ENCODE measurements at regions not wholly inside any gene's neighbourhood (a gene's known extent, or its start where the extent isn't known, plus 50 kb on each side); places are given as distances from the start of the nearest gene placed in this dataset.

DNA sequence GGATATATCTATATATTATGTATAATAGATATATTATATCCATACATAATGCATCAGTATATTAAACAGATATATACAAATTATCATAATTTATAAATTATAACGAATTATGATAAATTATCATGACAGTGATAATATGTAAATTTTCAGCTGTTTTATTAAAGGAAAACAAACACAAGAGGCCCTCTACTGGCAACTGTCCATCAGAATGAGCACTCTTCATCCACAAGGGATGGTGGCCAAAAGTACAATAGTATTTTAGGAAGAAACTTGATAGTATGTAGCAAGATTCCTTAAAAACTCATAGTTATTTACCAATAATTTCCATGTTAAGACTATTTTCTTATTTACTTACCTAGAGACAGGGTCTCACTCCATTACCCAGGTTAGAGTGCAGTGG is 113.3 kb upstream of the LPAR1 start:
- H3K27me3 ChIP-seq (ENCODE audit: control insufficient read depth in 5 of 5, insufficient read depth in 4 of 5, low read length in 5 of 5), result no peaks in the 10 kb centered on the region
- H3K27ac ChIP-seq (ENCODE audit: low read depth, low read length), result no peak overlapping the region
- no peak overlapping the region for H3K4me3 ChIP-seq (ENCODE audit: low read depth in 1 of 5, low read length in 5 of 5)
- H3K4me1 ChIP-seq (ENCODE audit: control insufficient read depth in 5 of 5, insufficient read depth in 5 of 5, low read length in 5 of 5), result peaks cover 0 to 14% (median 6%) of the 10 kb centered on the region in 5 donors
- no peak overlapping the region for H3K9ac ChIP-seq (ENCODE audit: low read length in 5 of 5)
- no peaks in the 10 kb centered on the region for H3K36me3 ChIP-seq (ENCODE audit: control insufficient read depth in 5 of 5, insufficient read depth in 5 of 5, low read length in 5 of 5)
- H3K9me3 ChIP-seq (ENCODE audit: control insufficient read depth in 5 of 5, low read length in 5 of 5), result no peaks in the 10 kb centered on the region

GRCh38 chr9:111150181-111150580 is 111.9 kb upstream of the LPAR1 start:
- Histone ChIP-seq H3K4me3 (ENCODE audit: low read depth in 1 of 5, low read length in 5 of 5) (no peak overlapping the region), H3K9ac (ENCODE audit: low read length in 5 of 5) (no peak overlapping the region), H3K9me3 (ENCODE audit: control insufficient read depth in 5 of 5, low read length in 5 of 5) (no peaks in the 10 kb centered on the region), H3K4me1 (ENCODE audit: control insufficient read depth in 5 of 5, insufficient read depth in 5 of 5, low read length in 5 of 5) (peaks cover 0 to 14% (median 6%) of the 10 kb centered on the region in 5 donors), H3K27me3 (ENCODE audit: control insufficient read depth in 5 of 5, insufficient read depth in 4 of 5, low read length in 5 of 5) (no peaks in the 10 kb centered on the region), H3K27ac (ENCODE audit: low read depth, low read length) (no peak overlapping the region), H3K36me3 (ENCODE audit: control insufficient read depth in 5 of 5, insufficient read depth in 5 of 5, low read length in 5 of 5) (no peaks in the 10 kb centered on the region)

GRCh38 chr9:111149018-111149759 is 110.9 kb upstream of the LPAR1 start:
- Histone ChIP-seq H3K36me3 (ENCODE audit: control insufficient read depth in 5 of 5, insufficient read depth in 5 of 5, low read length in 5 of 5) (no peaks in the 10 kb centered on the region), H3K9ac (ENCODE audit: low read length in 5 of 5) (no peak overlapping the region), H3K9me3 (ENCODE audit: control insufficient read depth in 5 of 5, low read length in 5 of 5) (no peaks in the 10 kb centered on the region), H3K27ac (ENCODE audit: low read depth, low read length) (peak overlapping the region; percentile 2), H3K4me1 (ENCODE audit: control insufficient read depth in 5 of 5, insufficient read depth in 5 of 5, low read length in 5 of 5) (peaks cover 0 to 14% (median 6%) of the 10 kb centered on the region in 5 donors), H3K4me3 (ENCODE audit: low read depth in 1 of 5, low read length in 5 of 5) (no peak overlapping the region), H3K27me3 (ENCODE audit: control insufficient read depth in 5 of 5, insufficient read depth in 4 of 5, low read length in 5 of 5) (no peaks in the 10 kb centered on the region)

GRCh38 chr9:111148052-111149017 is 110.1 kb upstream of the LPAR1 start:
- no peak overlapping the region for H3K9ac ChIP-seq (ENCODE audit: low read length in 5 of 5)
- H3K27me3 ChIP-seq (ENCODE audit: control insufficient read depth in 5 of 5, insufficient read depth in 4 of 5, low read length in 5 of 5), result no peaks in the 10 kb centered on the region
- H3K4me3 ChIP-seq (ENCODE audit: low read depth in 1 of 5, low read length in 5 of 5), result no peak overlapping the region
- H3K4me1 ChIP-seq (ENCODE audit: control insufficient read depth in 5 of 5, insufficient read depth in 5 of 5, low read length in 5 of 5), result peaks cover 0 to 14% (median 6%) of the 10 kb centered on the region in 5 donors
- no peaks in the 10 kb centered on the region for H3K36me3 ChIP-seq (ENCODE audit: control insufficient read depth in 5 of 5, insufficient read depth in 5 of 5, low read length in 5 of 5)
- peak overlapping the region; percentile 2 for H3K27ac ChIP-seq (ENCODE audit: low read depth, low read length)
- no peaks in the 10 kb centered on the region for H3K9me3 ChIP-seq (ENCODE audit: control insufficient read depth in 5 of 5, low read length in 5 of 5)

- Histone ChIP-seq H3K4me3 (ENCODE audit: low read depth in 1 of 5, low read length in 5 of 5) (no peak overlapping the region), H3K27me3 (ENCODE audit: control insufficient read depth in 5 of 5, insufficient read depth in 4 of 5, low read length in 5 of 5) (no peaks in the 10 kb centered on the region), H3K4me1 (ENCODE audit: control insufficient read depth in 5 of 5, insufficient read depth in 5 of 5, low read length in 5 of 5) (peaks cover 0 to 14% (median 6%) of the 10 kb centered on the region in 5 donors), H3K9me3 (ENCODE audit: control insufficient read depth in 5 of 5, low read length in 5 of 5) (no peaks in the 10 kb centered on the region), H3K9ac (ENCODE audit: low read length in 5 of 5) (no peak overlapping the region), H3K27ac (ENCODE audit: low read depth, low read length) (no peak overlapping the region), H3K36me3 (ENCODE audit: control insufficient read depth in 5 of 5, insufficient read depth in 5 of 5, low read length in 5 of 5) (no peaks in the 10 kb centered on the region)
Observed at GRCh38 chr9:111147041-111147440, 108.8 kb upstream of the LPAR1 start.

DNA sequence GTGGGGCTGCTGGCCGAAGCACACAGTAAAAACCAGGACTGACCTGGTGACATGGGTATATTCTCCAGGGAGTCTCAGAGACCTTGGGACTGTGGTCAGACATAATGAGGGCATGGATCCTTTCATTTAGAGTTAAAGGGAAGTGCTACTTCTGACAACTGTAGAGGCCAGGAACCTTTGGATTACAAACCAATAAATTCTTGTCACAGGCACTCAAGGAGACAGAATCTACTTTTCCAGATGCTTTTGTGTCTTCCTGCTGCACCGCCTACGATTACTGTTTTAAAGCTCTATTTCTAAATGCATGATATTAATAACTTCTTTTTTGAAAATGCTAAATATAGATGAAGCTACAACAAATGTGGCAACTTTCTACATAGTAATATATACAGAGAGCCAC is 106.5 kb upstream of the LPAR1 start:
- Histone ChIP-seq H3K9me3 (ENCODE audit: control insufficient read depth in 5 of 5, low read length in 5 of 5) (no peaks in the 10 kb centered on the region), H3K4me1 (ENCODE audit: control insufficient read depth in 5 of 5, insufficient read depth in 5 of 5, low read length in 5 of 5) (peaks cover 0 to 12% (median 6%) of the 10 kb centered on the region in 5 donors), H3K36me3 (ENCODE audit: control insufficient read depth in 5 of 5, insufficient read depth in 5 of 5, low read length in 5 of 5) (no peaks in the 10 kb centered on the region), H3K4me3 (ENCODE audit: low read depth in 1 of 5, low read length in 5 of 5) (no peak overlapping the region), H3K27ac (ENCODE audit: low read depth, low read length) (no peak overlapping the region), H3K9ac (ENCODE audit: low read length in 5 of 5) (no peak overlapping the region), H3K27me3 (ENCODE audit: control insufficient read depth in 5 of 5, insufficient read depth in 4 of 5, low read length in 5 of 5) (no peaks in the 10 kb centered on the region)

DNA sequence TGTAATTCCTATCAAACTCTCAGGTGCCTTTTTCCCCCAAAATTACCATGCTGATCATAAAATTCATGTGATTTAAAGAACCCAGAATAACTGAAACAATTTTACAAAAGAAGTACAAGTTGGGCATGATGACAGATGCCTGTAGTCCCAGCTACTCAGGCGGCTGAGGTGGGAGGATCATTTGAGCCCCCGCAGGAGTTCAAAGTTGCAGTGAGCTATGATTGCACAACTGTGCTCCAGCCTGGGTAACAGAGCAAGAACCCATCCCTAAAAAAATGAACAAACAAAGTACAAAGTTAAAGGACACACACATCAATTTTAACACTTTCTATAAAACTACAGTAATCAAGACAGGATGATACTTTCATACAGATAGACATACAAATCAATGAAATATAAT is 97.9 kb upstream of the LPAR1 start:
- Histone ChIP-seq H3K9me3 (ENCODE audit: control insufficient read depth in 5 of 5, low read length in 5 of 5) (peaks cover 0 to 9% (median 5%) of the 10 kb centered on the region in 5 donors), H3K27me3 (ENCODE audit: control insufficient read depth in 5 of 5, insufficient read depth in 4 of 5, low read length in 5 of 5) (no peaks in the 10 kb centered on the region), H3K4me3 (ENCODE audit: low read depth in 1 of 5, low read length in 5 of 5) (no peak overlapping the region)

GRCh38 chr9:111131211-111131610 is 92.9 kb upstream of the LPAR1 start:
- Histone ChIP-seq H3K27me3 (ENCODE audit: control insufficient read depth in 5 of 5, insufficient read depth in 4 of 5, low read length in 5 of 5) (no peaks in the 10 kb centered on the region), H3K27ac (ENCODE audit: low read depth, low read length) (no peak overlapping the region), H3K4me1 (ENCODE audit: control insufficient read depth in 5 of 5, insufficient read depth in 5 of 5, low read length in 5 of 5) (peaks cover 0 to 2% (median 0%) of the 10 kb centered on the region in 5 donors), H3K9ac (ENCODE audit: low read length in 5 of 5) (no peak overlapping the region), H3K36me3 (ENCODE audit: control insufficient read depth in 5 of 5, insufficient read depth in 5 of 5, low read length in 5 of 5) (no peaks in the 10 kb centered on the region), H3K4me3 (ENCODE audit: low read depth in 1 of 5, low read length in 5 of 5) (no peak overlapping the region), H3K9me3 (ENCODE audit: control insufficient read depth in 5 of 5, low read length in 5 of 5) (peaks cover 0 to 9% (median 5%) of the 10 kb centered on the region in 5 donors)

More for the DNA sequence above, 97.9 kb upstream of the LPAR1 start:
- no peaks in the 10 kb centered on the region for H3K36me3 ChIP-seq (ENCODE audit: control insufficient read depth in 5 of 5, insufficient read depth in 5 of 5, low read length in 5 of 5)
- H3K9ac ChIP-seq (ENCODE audit: low read length in 5 of 5), result no peak overlapping the region
- H3K27ac ChIP-seq (ENCODE audit: low read depth, low read length), result no peak overlapping the region
- peaks cover 0 to 2% (median 0%) of the 10 kb centered on the region in 5 donors for H3K4me1 ChIP-seq (ENCODE audit: control insufficient read depth in 5 of 5, insufficient read depth in 5 of 5, low read length in 5 of 5)

DNA sequence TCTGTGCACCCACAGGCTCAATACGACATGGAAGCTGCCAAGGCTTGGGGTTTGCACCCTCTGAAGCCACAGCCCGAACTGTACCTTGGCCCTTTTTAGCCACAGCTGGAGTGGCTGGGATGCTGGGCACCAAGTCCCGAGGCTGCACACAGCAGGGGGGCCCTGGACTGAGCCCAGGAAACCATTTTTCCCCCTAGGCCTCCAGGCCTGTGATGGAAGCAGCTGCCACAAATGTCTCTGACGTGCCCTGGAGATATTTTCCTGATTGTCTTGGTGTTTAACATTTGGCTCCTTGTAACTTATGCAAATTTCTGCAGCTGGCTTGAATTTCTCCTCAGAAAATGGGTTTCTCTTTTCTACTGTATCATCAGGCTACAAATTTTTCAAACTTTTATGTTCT is 82.3 kb upstream of the LPAR1 start:
- no peaks in the 10 kb centered on the region for H3K9me3 ChIP-seq (ENCODE audit: control insufficient read depth in 5 of 5, low read length in 5 of 5)
- no peaks in the 10 kb centered on the region for H3K27me3 ChIP-seq (ENCODE audit: control insufficient read depth in 5 of 5, insufficient read depth in 4 of 5, low read length in 5 of 5)
- no peak overlapping the region for H3K4me3 ChIP-seq (ENCODE audit: low read depth in 1 of 5, low read length in 5 of 5)
- H3K27ac ChIP-seq (ENCODE audit: low read depth, low read length), result no peak overlapping the region
- H3K4me1 ChIP-seq (ENCODE audit: control insufficient read depth in 5 of 5, insufficient read depth in 5 of 5, low read length in 5 of 5), result no peaks in the 10 kb centered on the region
- H3K36me3 ChIP-seq (ENCODE audit: control insufficient read depth in 5 of 5, insufficient read depth in 5 of 5, low read length in 5 of 5), result no peaks in the 10 kb centered on the region
- H3K9ac ChIP-seq (ENCODE audit: low read length in 5 of 5), result no peak overlapping the region

Measured in subcutaneous abdominal adipose tissue (tissue), 5 donors.